ENCODE measurements at regions not wholly inside any gene's neighbourhood (a gene's known extent, or its start where the extent isn't known, plus 50 kb on each side); places are given as distances from the start of the nearest gene placed in this dataset.
"Not testable (repeated sequence)": the region's sequence is repeated elsewhere in the genome, so short reads cannot be mapped to it uniquely, and the experiment has no call there.

GRCh38 chr5:36744773-36745589 lies 131.6 kb upstream of the NIPBL start:
- Histone ChIP-seq H3K4me2 (replicated peaks; ENCODE audit: extremely low read depth, low read length, poor library complexity, severe bottlenecking) (peak overlapping the region; percentile 94), H4K20me1 (ENCODE audit: insufficient read depth, low read length) (no peaks in the 10 kb centered on the region), H3K4me1 (ENCODE audit: control insufficient read depth in 1 of 2, insufficient read depth in 2 of 2, low read length in 2 of 2) (peaks cover 18 to 19% of the 10 kb centered on the region in 2 donors), H3K36me3 (replicated peaks in 1 of 2; ENCODE audit: control insufficient read depth in 1 of 2, insufficient read depth in 2 of 2, low read length in 2 of 2) (no peaks in the 10 kb centered on the region), H3K9ac (ENCODE audit: insufficient read depth, low read length, poor library complexity, severe bottlenecking) (peak overlapping the region; percentile 57), H3K9me3 (replicated peaks in 1 of 2; ENCODE audit: control insufficient read depth in 1 of 2, insufficient read depth in 1 of 2, low read length in 2 of 2) (no peaks in the 10 kb centered on the region), H3K27me3 (ENCODE audit: control insufficient read depth in 2 of 2, insufficient read depth in 2 of 2, low read length in 2 of 2) (peaks cover 7 to 12% of the 10 kb centered on the region in 2 donors), H3K79me2 (ENCODE audit: insufficient read depth, low read length) (no peaks in the 10 kb centered on the region), H2AFZ (ENCODE audit: insufficient read depth, low read depth, low read length, poor library complexity, severe bottlenecking) (peak overlapping the region; percentile 87), H3K27ac (ENCODE audit: low read depth in 1 of 2, low read length in 2 of 2) (no peak overlapping the region), H3K4me3 (replicated peaks in 1 of 3; ENCODE audit: low read depth in 2 of 3, low read length in 3 of 3) (peak overlapping the region; percentile 52 to 84 (median 57))
- H3K27ac Mint-ChIP-seq = peak overlapping the region in 3 of 7 donors; percentile 34 to 80 (median 75)
- peaks cover 22% of the 10 kb centered on the region for H3K4me1 Mint-ChIP-seq
- no peak for TF ChIP-seq CTCF (IDR thresholded peaks at IDR 0.05)
- H3K4me3 Mint-ChIP-seq = peak overlapping the region; percentile 84 to 99
- H3K27me3 Mint-ChIP-seq (ENCODE audit: low read depth in 3 of 3) = peaks cover 7 to 22% (median 11%) of the 10 kb centered on the region in 3 donors
- H3K9me3 Mint-ChIP-seq = peaks cover 0 to 3% (median 0%) of the 10 kb centered on the region in 7 donors
- DNase-seq = peak; percentile 25 to 58 (median 44)
- no peaks in the 10 kb centered on the region for H3K36me3 Mint-ChIP-seq
- intact Hi-C loops (cut with micrococcal nuclease) = loop anchor here (5.0 to 10.0 kb wide), 2 partner anchors 127 to 200 kb away; no protein-coding TSS in a partner anchor
- WGBS (ENCODE audit: insufficient coverage) = 0% methylated on average over 49 of the region's 50 CpGs

GRCh38 chr5:36747794-36748193 lies 128.8 kb upstream of the NIPBL start:
- H3K9me3 Mint-ChIP-seq; H3K36me3 ChIP-seq (replicated peaks in 1 of 2; ENCODE audit: control insufficient read depth in 1 of 2, insufficient read depth in 2 of 2, low read length in 2 of 2); H3K9me3 ChIP-seq (replicated peaks in 1 of 2; ENCODE audit: control insufficient read depth in 1 of 2, insufficient read depth in 1 of 2, low read length in 2 of 2); H3K4me3 Mint-ChIP-seq; H3K79me2 ChIP-seq (ENCODE audit: insufficient read depth, low read length); H2AFZ ChIP-seq (ENCODE audit: insufficient read depth, low read depth, low read length, poor library complexity, severe bottlenecking); DNase-seq; H3K27ac ChIP-seq (ENCODE audit: low read depth in 1 of 2, low read length in 2 of 2); H3K27ac Mint-ChIP-seq; H3K9ac ChIP-seq (ENCODE audit: insufficient read depth, low read length, poor library complexity, severe bottlenecking); H3K36me3 Mint-ChIP-seq; H4K20me1 ChIP-seq (ENCODE audit: insufficient read depth, low read length); H3K4me3 ChIP-seq (replicated peaks in 1 of 3; ENCODE audit: low read depth in 2 of 3, low read length in 3 of 3); H3K4me2 ChIP-seq (replicated peaks; ENCODE audit: extremely low read depth, low read length, poor library complexity, severe bottlenecking): not testable (repeated sequence)
- Histone ChIP-seq H3K4me1 (ENCODE audit: control insufficient read depth in 1 of 2, insufficient read depth in 2 of 2, low read length in 2 of 2) (peaks cover 18 to 19% of the 10 kb centered on the region in 2 donors), H3K27me3 (ENCODE audit: control insufficient read depth in 2 of 2, insufficient read depth in 2 of 2, low read length in 2 of 2) (peaks cover 7 to 12% of the 10 kb centered on the region in 2 donors)
- intact Hi-C loops (cut with micrococcal nuclease) = loop anchor here in 1 of 2 donors (10.0 kb wide), 1 partner anchor 197 kb away; no protein-coding TSS in a partner anchor
- Mint-ChIP-seq H3K27me3 (ENCODE audit: low read depth in 3 of 3) (peaks cover 7 to 25% (median 14%) of the 10 kb centered on the region in 3 donors), H3K4me1 (peaks cover 22% of the 10 kb centered on the region)
- whole genome bisulfite sequencing (ENCODE audit: insufficient coverage) = no CpG with 5 or more reads among the region's 4 CpGs
